K562 (cell line): ENCODE measurements at regions not wholly inside any gene's neighbourhood (a gene's known extent, or its start where the extent isn't known, plus 50 kb on each side); places are given as distances from the start of the nearest gene placed in this dataset.

Source experiments
- ATAC-seq: fragments of 200-7000 bp; cut with Tn5 transposase; 3 replicates; pipeline ENCODE4 v1.9.1; 2020; ENCODE audit warnings: moderate library complexity
- BruUV-seq: library from RNA; stranded (reverse); fragments of 400-500 nt; replicated peaks from 2 replicates; lab custom pipeline; 2021; lab: Mats Ljungman, UMichigan
- CTCF ChIA-PET: fragments of 300-600 bp; formaldehyde crosslinking; extraction: SDS; loops from one replicate; lab custom pipeline; 2021; ENCODE audit warnings: low intra/inter-chr PET ratio; lab: Yijun Ruan, JAX
- POLR2A ChIA-PET: fragments of 300-600, 350-650 bp; sonication (Branson Sonifier 250); formaldehyde crosslinking; extraction: SDS; loops from one replicate; lab custom pipeline; 2021; ENCODE audit warnings: antibody characterized with exemption, inconsistent platforms; lab: Yijun Ruan, JAX
- DNase-seq, 4 experiments: peaks; one replicate each; pipeline versions ENCODE4 v3.0.0 to v3.0.0-alpha.2; 2011 to 2018; ENCODE audit warnings: low spot score in 3 of 4, mixed read lengths in 3 of 4; ENCODE audit errors: extremely low read depth in 1 of 4
- FAIRE-seq: peaks from 2 replicates; lab custom pipeline; 2011; peaks lifted over from hg19 to GRCh38; lab: Jason Lieb, UNC
- H2AFZ ChIP-seq: 2 replicates; pipeline ENCODE4 v1.6.0; 2011; ENCODE audit warnings: low read depth, low read length, control low read depth, inconsistent platforms
- H3K27ac ChIP-seq: fragments of 200-600 bp; 3 replicates; pipeline ENCODE4 v1.8.0; 2011; ENCODE audit warnings: low read depth, mild to moderate bottlenecking, control low read depth, inconsistent platforms, low read length, moderate library complexity, mixed read lengths; ENCODE audit errors: extremely low read depth
- H3K27me3 ChIP-seq, 2 experiments: fragments of 300-600 bp in 1 of 2; 2 replicates in 1 of 2; 3 replicates in 1 of 2; pipeline versions ENCODE4 v1.6.0 to v1.8.0; 2011; ENCODE audit warnings: inconsistent platforms in 2 of 2, low read length in 2 of 2, mild to moderate bottlenecking in 1 of 2, mixed read lengths in 1 of 2, moderate library complexity in 1 of 2; ENCODE audit not compliant: control insufficient read depth in 2 of 2, insufficient read depth in 2 of 2
- H3K36me3 ChIP-seq: fragments of 300-600 bp; 3 replicates; pipeline ENCODE4 v1.8.0; 2011; ENCODE audit warnings: mild to moderate bottlenecking, low read length, inconsistent platforms; ENCODE audit not compliant: control insufficient read depth, insufficient read depth
- H3K4me1 ChIP-seq, 2 experiments: fragments of 200-600 bp in 1 of 2; replicated peaks in 1 of 2; 2 replicates in 1 of 2; 3 replicates in 1 of 2; pipeline versions ENCODE4 v1.5.1 to v1.8.0; 2011; ENCODE audit warnings: inconsistent platforms in 2 of 2, low read length in 2 of 2, mild to moderate bottlenecking in 1 of 2, mixed read lengths in 1 of 2, moderate library complexity in 1 of 2; ENCODE audit not compliant: control insufficient read depth in 2 of 2, insufficient read depth in 2 of 2
- H3K4me2 ChIP-seq: 2 replicates; pipeline ENCODE4 v1.6.1; 2011; ENCODE audit warnings: low read length, control low read depth, inconsistent platforms, mixed read lengths; ENCODE audit not compliant: insufficient read depth
- H3K4me3 ChIP-seq: fragments of 200-600 bp; sonication (generic), shearing (Covaris generic); 2 replicates; pipeline ENCODE4 v1.5.1; 2016; ENCODE audit warnings: control low read depth, inconsistent platforms
- H3K79me2 ChIP-seq: fragments of 200-600 bp; 3 replicates; pipeline ENCODE4 v1.8.0; 2011; ENCODE audit warnings: low read length, inconsistent platforms; ENCODE audit not compliant: control insufficient read depth, insufficient read depth
- H3K9ac ChIP-seq, 2 experiments: 2 replicates each; pipeline versions ENCODE4 v1.6.0 to v1.6.1; 2011; ENCODE audit warnings: low read depth in 2 of 2, low read length in 2 of 2, control low read depth in 1 of 2, inconsistent platforms in 1 of 2, mild to moderate bottlenecking in 1 of 2, mixed read lengths in 1 of 2; ENCODE audit not compliant: insufficient read depth in 1 of 2
- H3K9me1 ChIP-seq: one replicate; pipeline ENCODE4 v1.6.0; 2011; ENCODE audit warnings: inconsistent platforms, mild to moderate bottlenecking, low read length, moderate library complexity; ENCODE audit not compliant: control insufficient read depth, insufficient read depth
- H3K9me3 ChIP-seq: replicated peaks from 2 replicates; pipeline ENCODE4 v1.5.1; 2011; ENCODE audit warnings: low read depth, low read length, inconsistent platforms; ENCODE audit not compliant: control insufficient read depth, insufficient read depth
- H4K20me1 ChIP-seq: replicated peaks from 2 replicates; pipeline ENCODE4 v1.6.1; 2011; ENCODE audit warnings: low read length, inconsistent platforms, mixed read lengths; ENCODE audit not compliant: control insufficient read depth, insufficient read depth
- EWSR1 ChIP-seq: fragments of 450-650 bp; IDR thresholded peaks from 2 replicates; pipeline ENCODE4 v1.6.1; 2018; ENCODE audit warnings: borderline replicate concordance, mild to moderate bottlenecking, low read depth, moderate library complexity; ENCODE audit not compliant: partially characterized antibody
- FOXP1 ChIP-seq: sonication (generic); formaldehyde crosslinking; IDR thresholded peaks from 2 replicates; pipeline ENCODE4 v1.8.0; 2022; ENCODE audit warnings: mild to moderate bottlenecking, missing genetic modification reagents
- HNRNPUL1 ChIP-seq: fragments of 200-400 bp; formaldehyde crosslinking; IDR thresholded peaks from 2 replicates; pipeline ENCODE4 v1.6.1; 2017; ENCODE audit warnings: low read length
- MTA3 ChIP-seq: fragments of 450-650 bp; formaldehyde crosslinking; IDR thresholded peaks from 2 replicates; pipeline ENCODE4 v1.6.1; 2017; ENCODE audit warnings: mild to moderate bottlenecking, borderline replicate concordance
- PRPF4 ChIP-seq: fragments of 200-400 bp; formaldehyde crosslinking; IDR thresholded peaks from one replicate; pipeline ENCODE4 v1.6.1; 2017; ENCODE audit warnings: low read length, low read depth, mild to moderate bottlenecking; ENCODE audit not compliant: insufficient read depth, poor library complexity, severe bottlenecking
- SMC3 ChIP-seq: conservative IDR thresholded peaks from 2 replicates; pipeline ENCODE4 v1.6.1; 2011; ENCODE audit warnings: low read depth, low read length, improper control_type of control experiment; ENCODE audit not compliant: insufficient read depth
- TGIF2 ChIP-seq: sonication (generic); formaldehyde crosslinking; IDR thresholded peaks from 2 replicates; pipeline ENCODE4 v1.8.1; 2022; ENCODE audit warnings: mild to moderate bottlenecking, missing genetic modification reagents, moderate library complexity
- ZBED1 ChIP-seq: IDR thresholded peaks from 2 replicates; pipeline ENCODE4 v1.6.1; 2014
- ZNF143 ChIP-seq: sonication (generic); formaldehyde crosslinking; IDR thresholded peaks from 2 replicates; pipeline ENCODE4 v1.9.0; 2022; ENCODE audit warnings: mild to moderate bottlenecking, missing genetic modification reagents
- ZNF76 ChIP-seq: fragments of 250-450 bp; sonication (Bioruptor Pico); IDR thresholded peaks from 2 replicates; pipeline ENCODE4 v1.4.0; 2020; ENCODE audit warnings: mild to moderate bottlenecking, moderate library complexity, borderline replicate concordance
- WGBS: fragments of 100-300 bp; shearing (Covaris generic); methylation state at CpG from one replicate; pipeline ENCODE4 v1.1.6; 2016; ENCODE audit warnings: low coverage, mixed read lengths; ENCODE audit not compliant: insufficient coverage; ENCODE audit errors: missing lambda C conversion rate; 5-methylcytosine and 5-hydroxymethylcytosine counted together
- in situ Hi-C: fragments of 300-500 bp; cut with MboI; formaldehyde crosslinking; loops from 4 replicates; pipeline ENCODE4 v1.15.0; 2018; ENCODE audit warnings: inconsistent platforms, mixed read lengths
- intact Hi-C: fragments of 100-400 bp; cut with micrococcal nuclease; formaldehyde crosslinking; loops from 2 replicates; pipeline ENCODE4 v1.14.2; 2022
- TF ChIP-seq, protein P1 (sequence below): sonication (generic); formaldehyde crosslinking; IDR thresholded peaks from 2 replicates; pipeline ENCODE4 v1.8.0; 2022; ENCODE audit warnings: missing genetic modification reagents, mild to moderate bottlenecking, moderate library complexity, borderline replicate concordance
- TF ChIP-seq, protein P2 (sequence below): fragments of 450-650 bp; formaldehyde crosslinking; IDR thresholded peaks from 2 replicates; pipeline ENCODE4 v1.4.0; 2020; ENCODE audit warnings: mild to moderate bottlenecking, mixed read lengths
- TF ChIP-seq, protein P3 (sequence below): fragments of 250-450 bp; sonication (Bioruptor Pico); IDR thresholded peaks from 2 replicates; pipeline ENCODE4 v1.5.0; 2021; ENCODE audit warnings: mild to moderate bottlenecking, moderate library complexity

DNA sequence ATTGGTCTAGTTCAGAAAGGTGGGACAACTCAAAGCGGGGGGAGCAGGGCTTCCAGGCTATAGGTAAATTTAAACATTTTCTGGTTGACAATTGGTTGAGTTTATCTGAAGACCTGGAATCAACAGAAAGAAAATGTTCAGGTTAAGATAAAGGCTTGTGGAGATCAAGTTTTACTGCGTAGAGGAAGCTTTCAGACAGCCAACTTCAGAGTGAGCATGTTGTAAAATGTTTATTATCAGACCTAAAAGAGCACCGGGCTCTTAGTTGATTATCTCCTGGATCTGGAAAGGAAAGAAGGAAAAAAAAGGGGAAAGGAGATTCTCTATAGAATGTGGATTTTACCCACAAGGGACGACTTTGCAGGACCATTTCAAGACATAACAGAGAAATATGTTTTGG lies 227.0 kb upstream of the SH3BP4 start (continued):
- TF ChIP-seq, protein P1, sequence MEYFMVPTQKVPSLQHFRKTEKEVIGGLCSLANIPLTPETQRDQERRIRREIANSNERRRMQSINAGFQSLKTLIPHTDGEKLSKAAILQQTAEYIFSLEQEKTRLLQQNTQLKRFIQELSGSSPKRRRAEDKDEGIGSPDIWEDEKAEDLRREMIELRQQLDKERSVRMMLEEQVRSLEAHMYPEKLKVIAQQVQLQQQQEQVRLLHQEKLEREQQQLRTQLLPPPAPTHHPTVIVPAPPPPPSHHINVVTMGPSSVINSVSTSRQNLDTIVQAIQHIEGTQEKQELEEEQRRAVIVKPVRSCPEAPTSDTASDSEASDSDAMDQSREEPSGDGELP (CRISPR knock-in tag), result no peak
- no peak for TF ChIP-seq PRPF4
- TF ChIP-seq, protein P2, sequence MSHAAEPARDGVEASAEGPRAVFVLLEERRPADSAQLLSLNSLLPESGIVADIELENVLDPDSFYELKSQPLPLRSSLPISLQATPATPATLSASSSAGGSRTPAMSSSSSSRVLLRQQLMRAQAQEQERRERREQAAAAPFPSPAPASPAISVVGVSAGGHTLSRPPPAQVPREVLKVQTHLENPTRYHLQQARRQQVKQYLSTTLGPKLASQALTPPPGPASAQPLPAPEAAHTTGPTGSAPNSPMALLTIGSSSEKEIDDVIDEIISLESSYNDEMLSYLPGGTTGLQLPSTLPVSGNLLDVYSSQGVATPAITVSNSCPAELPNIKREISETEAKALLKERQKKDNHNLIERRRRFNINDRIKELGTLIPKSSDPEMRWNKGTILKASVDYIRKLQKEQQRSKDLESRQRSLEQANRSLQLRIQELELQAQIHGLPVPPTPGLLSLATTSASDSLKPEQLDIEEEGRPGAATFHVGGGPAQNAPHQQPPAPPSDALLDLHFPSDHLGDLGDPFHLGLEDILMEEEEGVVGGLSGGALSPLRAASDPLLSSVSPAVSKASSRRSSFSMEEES (CRISPR knock-in tag), result no peak
- no peak for TF ChIP-seq ZBED1
- no peak for TF ChIP-seq HNRNPUL1

DNA sequence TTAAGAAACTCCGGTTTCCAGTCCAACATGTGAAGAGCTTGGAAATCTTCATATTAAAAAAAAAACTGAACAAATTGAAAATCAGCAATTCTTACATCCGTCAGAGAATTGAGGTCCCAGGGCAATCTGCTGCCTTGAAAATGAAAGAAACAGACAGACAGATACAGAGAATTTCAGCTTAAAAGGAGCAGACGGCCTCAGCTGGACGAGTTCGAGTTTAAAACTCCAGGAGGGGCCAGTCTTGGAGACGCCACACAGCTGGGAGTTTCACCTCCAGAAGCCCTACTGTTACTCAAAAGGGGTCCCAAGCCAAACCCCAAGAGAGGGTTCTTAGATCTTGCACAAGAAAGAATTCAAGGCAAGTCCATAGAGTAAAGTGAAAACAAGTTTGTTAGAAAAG lies 226.5 kb upstream of the ARL4C start:
- Histone ChIP-seq H3K27ac (no peak overlapping the region), H3K4me1 (no peaks in the 10 kb centered on the region), H3K9me1 (no peaks in the 10 kb centered on the region), H3K36me3 (no peaks in the 10 kb centered on the region), H3K9ac (no peak overlapping the region), H3K4me3 (no peak overlapping the region), H3K79me2 (no peaks in the 10 kb centered on the region), H2AFZ (no peak overlapping the region), H3K9me3 (no peaks in the 10 kb centered on the region), H3K27me3 (no peaks in the 10 kb centered on the region), H4K20me1 (no peaks in the 10 kb centered on the region), H3K4me2 (no peak overlapping the region)
- BruUV-seq, result no TSS peak
- no peak for FAIRE-seq
- ATAC-seq, result no peak
- DNase-seq, result no peak
- ChIA-PET CTCF (no interaction called here), POLR2A (no interaction called here)
- intact Hi-C loops (no loop called here), in situ Hi-C loops (no loop called here)
- whole genome bisulfite sequencing, result 4% methylated on average over 3 of the region's 6 CpGs
- TF ChIP-seq SMC3 (no peak), FOXP1 (CRISPR knock-in tag) (no peak), MTA3 (no peak), EWSR1 (no peak), TGIF2 (CRISPR knock-in tag) (no peak), ZNF143 (CRISPR knock-in tag) (no peak), ZNF76 (no peak)
- TF ChIP-seq, protein P3, sequence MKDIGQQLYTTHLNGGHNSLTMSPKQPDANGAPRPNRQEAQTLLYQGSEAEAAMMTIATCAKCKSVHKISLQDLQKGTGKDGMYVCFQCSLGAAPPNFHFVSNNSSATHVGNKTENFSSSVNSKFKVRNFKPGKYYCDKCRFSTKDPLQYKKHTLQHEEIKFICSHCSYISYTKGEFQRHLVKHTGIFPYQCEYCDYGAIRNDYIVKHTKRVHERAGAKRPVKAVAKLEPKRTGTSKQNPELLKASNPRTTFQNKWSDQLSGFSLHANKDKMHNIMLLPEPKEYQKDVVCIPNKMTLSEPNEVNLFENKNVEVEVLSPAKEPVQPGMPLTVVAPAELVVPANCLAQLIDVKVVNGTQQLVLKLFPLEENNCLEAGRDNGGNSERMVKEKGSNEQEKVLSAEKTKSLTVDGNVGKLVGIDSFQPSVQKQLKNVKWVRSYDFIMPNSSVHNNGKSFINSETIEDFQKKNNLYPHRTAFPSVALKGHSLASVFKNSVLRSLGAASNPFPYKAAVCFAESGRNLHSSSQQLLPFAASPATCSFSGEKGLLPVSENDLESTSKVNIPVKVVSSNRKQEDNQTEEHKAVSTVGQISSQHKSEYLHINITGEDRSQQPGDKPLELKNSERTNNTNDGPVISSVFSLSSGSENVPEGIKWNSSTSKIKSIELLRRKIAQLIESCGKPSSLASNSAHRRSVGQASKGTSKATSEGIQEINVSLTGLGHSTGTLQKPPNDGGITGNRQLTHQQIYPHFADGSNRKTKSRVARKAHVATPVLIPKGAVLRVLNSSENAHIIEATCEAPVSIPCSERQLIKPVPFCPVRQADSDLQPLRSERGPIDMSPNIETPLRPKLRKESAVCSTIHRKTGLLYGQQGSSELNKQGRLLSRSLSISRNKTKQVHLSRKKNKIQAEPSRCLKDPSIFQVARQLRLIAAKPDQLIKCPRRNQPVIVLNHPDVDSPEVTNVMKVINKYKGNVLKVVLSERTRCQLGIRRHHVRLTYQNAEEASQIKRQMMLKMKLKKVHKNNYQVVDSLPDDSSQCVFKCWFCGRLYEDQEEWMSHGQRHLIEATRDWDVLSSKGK (CRISPR knock-in tag), result no peak
